Activated naive CD4-positive, alpha-beta T cell treated with Interleukin-2 at 50 U/mL for 16 hours (primary cell): ENCODE measurements at regions not wholly inside any gene's neighbourhood (a gene's known extent, or its start where the extent isn't known, plus 50 kb on each side); places are given as distances from the start of the nearest gene placed in this dataset.

ENCODE experiments used
- DNase-seq: peaks from one replicate; pipeline ENCODE4 v3.0.0-alpha.2; 2020

DNA sequence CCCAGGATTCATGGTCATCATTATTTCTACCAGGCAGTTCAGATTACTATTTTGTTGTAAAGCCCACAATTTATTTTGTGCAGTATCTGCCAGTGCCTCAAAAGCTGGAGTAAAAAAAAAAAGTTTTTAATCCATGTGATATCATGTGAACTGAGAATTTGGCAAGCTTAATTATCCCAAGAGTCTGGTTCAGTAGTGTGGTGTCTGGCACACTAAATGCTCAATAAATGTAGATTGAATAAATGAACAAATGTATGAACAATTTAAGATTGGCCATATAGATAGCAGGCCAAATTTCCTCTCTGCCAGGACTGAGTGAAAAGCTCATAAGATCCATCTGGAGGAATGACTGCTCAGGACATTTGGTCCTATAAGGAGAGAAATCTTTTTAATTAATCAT is 533.0 kb downstream of the TLE1 start:
- no peak for DNase-seq

- DNase-seq, result no peak
Observed at GRCh38 chr9:81150016-81150625, 539.2 kb downstream of the TLE1 start.

DNA sequence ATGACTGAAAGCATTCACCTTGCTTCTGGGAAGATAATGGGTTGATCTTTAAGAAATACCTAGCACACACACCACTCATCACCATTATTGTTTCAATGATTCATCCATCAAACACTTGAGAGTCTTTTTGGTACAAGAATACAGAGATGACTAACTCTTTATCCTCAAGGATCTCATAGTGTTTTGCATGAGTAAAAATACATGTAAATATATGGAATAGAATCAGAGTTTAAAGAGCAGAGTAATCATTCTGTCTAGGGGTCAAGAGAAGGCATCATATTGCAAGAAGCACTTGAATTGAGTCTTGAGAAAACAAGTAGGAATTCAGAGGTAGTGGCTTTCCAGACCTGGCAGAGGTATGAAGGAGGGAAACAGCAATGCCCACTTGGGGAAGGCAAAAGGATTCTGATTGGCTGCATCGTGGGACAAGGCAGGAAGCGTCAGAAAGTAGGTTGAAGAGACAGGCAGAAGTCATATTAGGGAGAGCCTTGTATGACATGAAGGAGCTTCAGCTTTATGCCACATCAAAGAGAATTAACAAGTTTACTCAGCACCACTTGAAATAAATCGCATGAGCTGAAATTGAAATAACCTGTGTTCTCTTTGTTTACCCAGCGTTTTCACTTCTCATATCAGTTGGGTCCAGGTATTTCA is 542.5 kb downstream of the TLE1 start:
- no peak for DNase-seq

DNA sequence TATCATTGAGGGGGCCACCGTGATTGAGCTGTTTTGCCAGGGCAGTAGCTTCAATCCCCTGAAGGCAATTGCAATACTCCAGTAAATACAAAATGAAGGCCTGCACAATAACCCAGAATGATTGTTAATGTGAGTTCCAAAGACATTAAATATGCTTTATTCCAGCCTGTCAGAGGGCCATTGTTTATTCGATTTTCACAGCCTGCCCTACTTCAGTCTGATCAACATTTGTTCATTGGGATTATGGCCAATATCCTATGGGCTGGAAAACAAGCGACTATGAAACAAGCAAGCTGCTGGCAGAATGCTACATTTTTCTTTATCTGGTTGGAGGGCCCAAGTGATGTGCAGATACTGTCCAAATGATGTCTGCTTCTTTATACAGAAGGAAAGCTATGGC is 543.1 kb downstream of the TLE1 start:
- DNase-seq, result no peak

- no peak for DNase-seq
Observed at GRCh38 chr9:81145331-81145963, 543.9 kb downstream of the TLE1 start.

- no peak for DNase-seq
Observed at GRCh38 chr9:81141961-81142360, 547.4 kb downstream of the TLE1 start.

DNA sequence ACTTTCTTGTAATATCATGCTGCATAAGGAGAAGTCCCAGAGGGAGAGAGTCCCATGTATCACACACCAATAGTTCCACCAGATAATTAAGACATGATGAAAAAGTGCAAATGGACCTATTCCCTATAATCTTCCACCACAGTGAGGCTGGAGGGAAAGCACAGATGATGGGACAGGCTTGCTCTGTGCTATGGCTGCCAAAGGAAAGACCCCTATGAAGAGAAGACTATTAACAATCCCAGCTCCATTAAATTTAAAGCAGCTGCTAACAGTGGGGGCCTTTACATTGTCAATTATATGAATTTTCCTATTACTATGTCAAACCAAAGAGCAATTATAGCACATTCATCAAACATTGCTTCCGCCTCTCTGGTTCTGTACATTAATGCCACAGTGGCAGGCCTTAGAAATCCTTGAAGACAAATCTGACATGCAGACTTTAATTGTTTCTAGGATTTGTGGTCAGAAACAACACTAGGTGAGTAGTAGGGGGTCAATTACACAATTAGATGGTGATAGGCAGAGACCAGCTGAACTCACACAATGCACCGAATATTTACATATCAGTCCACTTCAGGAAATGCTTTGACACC is 551.3 kb downstream of the TLE1 start:
- no peak for DNase-seq

- no peak for DNase-seq
Observed at GRCh38 chr9:81132796-81133195, 556.6 kb downstream of the TLE1 start.

- DNase-seq, result no peak
Observed at GRCh38 chr9:81132318-81132717, 557.0 kb downstream of the TLE1 start.

- DNase-seq, result no peak
Observed at GRCh38 chr9:81128701-81129100, 560.6 kb downstream of the TLE1 start.

GRCh38 chr9:81125446-81126092 is 563.8 kb downstream of the TLE1 start:
- no peak for DNase-seq

DNA sequence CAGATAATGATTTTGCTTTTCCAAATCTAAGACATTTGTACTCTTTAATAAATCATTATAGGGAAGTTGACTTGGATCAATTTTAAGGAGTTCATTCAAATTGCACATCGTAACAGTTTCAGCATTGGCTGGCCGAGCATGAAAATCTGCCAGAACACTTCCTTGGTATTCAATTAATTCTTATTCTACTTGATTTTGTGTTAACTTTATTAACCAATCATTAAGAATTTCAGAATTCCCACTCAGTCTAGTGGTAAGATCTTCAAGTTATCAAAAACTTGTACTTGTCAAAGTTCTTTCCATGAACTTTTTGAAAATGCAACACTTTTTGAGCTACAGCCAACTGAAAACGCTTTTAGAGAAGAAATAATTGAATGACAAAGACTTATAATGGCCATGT is 565.8 kb downstream of the TLE1 start:
- no peak for DNase-seq

DNA sequence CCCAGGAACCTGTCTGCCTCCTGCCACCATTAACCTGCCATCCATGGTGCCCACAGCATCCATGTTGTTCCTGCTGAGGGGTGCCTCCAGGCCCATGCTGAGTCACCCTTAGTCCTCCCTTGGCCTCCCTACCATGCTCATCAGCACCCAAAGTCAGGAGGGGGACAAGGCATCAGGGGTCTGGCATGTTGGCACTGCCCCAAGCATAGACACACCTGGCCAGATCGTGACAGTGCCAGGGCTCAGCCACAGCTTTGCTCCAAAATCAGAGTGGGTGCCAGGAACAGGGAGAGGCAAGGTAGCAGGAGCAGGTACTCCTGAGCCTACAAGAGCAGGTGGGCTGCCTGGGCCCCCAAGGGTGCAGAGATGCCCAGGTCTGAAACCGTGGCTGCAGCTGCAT is 566.6 kb downstream of the TLE1 start:
- no peak for DNase-seq

DNA sequence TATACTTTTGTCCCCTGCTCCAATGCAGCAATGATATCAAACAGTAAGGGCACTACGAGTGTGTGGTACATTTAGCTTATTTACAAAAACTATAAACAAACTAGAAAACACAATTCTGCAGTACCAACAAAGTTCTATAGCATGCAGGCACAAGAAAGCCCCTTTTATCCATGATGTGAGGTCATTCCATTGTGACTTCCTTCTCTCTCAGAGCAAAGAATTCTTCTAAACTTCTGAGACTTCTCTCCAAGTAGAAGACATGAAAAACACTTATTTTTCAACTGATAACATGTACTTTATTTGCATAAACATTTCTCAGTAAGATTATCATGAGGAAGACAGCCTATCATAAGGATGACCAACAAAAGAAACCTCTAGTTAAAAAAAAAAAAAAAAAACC is 569.8 kb downstream of the TLE1 start:
- no peak for DNase-seq

DNA sequence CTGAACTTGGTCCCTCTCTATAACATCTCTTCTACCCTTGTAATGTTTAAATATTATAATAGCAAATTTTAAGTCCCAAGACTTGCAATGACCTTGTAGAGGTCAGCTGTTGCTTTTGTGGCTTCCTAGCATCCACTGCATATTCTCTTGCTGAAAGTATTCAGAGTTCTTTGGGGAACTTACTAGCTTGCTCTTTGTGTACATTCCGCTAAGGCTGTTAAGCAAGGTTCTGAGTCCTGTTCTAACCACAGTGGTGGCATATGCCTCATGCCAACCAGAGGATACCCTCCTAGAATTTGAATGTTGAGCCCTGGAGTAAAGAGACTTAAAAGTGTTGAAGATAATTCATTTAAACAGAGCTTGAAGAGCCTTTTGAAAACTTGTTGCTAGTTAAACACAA is 570.9 kb downstream of the TLE1 start:
- no peak for DNase-seq

GRCh38 chr9:81116340-81117137 is 572.8 kb downstream of the TLE1 start:
- DNase-seq, result no peak

DNA sequence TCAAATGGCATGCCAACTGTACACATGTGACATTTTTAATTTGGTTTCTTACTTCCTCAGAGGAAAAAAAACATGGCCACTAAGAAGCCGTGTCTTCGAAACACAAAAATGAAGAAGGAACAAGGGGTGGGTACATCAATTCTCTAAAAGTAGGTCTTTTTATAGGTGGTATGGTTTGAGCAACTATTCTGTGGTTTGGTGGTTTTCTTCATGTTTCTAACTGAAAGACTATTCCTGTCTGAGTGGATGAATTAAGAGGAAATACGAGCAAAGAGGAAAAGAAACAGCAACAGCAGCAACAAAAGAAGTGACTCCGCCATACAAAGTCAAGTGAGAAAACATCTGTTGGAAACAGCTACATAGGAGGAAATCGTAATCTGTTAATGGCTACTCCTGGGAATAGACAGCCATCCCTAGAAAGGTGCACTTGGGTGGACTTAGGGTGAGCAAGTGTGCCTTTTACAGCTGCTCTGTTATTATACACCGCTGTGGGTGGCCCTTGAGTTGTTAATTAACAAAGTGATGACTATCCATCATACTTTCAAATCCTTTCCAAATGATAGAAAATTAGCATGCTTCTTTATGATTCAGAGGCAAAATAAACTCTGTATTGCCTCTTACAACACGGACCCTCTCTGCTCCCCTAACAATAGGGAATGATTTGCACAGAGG is 575.8 kb downstream of the TLE1 start:
- DNase-seq, result no peak

- DNase-seq, result no peak
Observed at GRCh38 chr9:81112627-81113452, 576.5 kb downstream of the TLE1 start.

DNA sequence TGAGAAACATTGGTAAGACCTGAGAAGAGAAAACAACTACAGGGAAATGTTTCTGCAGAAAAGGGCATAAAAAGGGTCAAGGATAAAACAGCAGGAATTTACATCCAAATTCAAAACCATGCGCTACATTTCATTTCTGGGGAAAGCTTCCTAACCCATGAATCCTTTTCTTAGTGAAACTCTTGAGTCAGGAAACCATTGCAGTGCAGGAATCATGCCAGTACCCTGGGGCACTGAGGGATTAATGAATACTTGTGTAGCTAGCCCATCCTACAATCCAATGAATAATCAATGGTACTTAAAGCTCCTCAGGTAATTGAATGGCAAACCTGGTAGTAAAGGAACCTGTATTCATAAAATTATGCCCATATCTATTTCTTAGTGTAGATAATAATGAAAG is 580.5 kb downstream of the TLE1 start:
- no peak for DNase-seq

DNA sequence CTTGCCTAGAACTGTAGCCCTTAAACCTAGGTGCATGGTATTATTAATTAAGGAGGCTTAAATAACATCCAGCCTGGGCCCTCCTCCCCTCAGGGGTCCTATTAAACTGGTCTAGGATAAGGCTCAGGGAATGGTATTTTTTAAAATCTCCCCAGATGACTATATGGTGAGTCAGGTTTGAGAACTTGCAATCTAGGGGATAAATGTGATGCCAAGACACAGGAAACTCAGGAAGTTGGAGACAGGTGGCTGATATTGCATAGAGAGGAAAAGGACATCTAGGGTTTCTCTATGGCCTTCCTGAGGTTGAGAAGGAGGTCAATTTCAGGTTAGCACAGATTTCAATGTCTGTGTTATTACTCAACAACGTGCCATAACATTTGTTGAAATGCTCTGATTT is 581.0 kb downstream of the TLE1 start:
- DNase-seq, result no peak
